NCI-H2227 (cell line): ENCODE measurements at regions not wholly inside any gene's neighbourhood (a gene's known extent, or its start where the extent isn't known, plus 50 kb on each side); places are given as distances from the start of the nearest gene placed in this dataset.

Experiments
- DNase-seq: peaks from one replicate; lab custom pipeline; 2025; ENCODE audit not compliant: unreplicated experiment; lab: John Stamatoyannopoulos, UW

GRCh38 chr6:153272201-153272980, 141.3 kb upstream of the RGS17 start:
- DNase-seq: no peak

GRCh38 chr6:153263489-153263888, 132.4 kb upstream of the RGS17 start:
- DNase-seq: no peak

- DNase-seq: no peak
Observed at GRCh38 chr6:153251326-153251725, 120.2 kb upstream of the RGS17 start.

- no peak for DNase-seq
Observed at GRCh38 chr6:153237670-153238069, 106.6 kb upstream of the RGS17 start.

GRCh38 chr6:153231048-153231646, 100.1 kb upstream of the RGS17 start:
- peak; percentile 0 for DNase-seq

- DNase-seq: no peak
Observed at GRCh38 chr6:153218184-153218792, 87.2 kb upstream of the RGS17 start.

GRCh38 chr6:153216789-153217188, 85.7 kb upstream of the RGS17 start:
- DNase-seq: no peak

GRCh38 chr6:153215242-153215641, 84.2 kb upstream of the RGS17 start:
- DNase-seq: no peak

- no peak for DNase-seq
Observed at GRCh38 chr6:153214436-153214835, 83.4 kb upstream of the RGS17 start.

- DNase-seq: no peak
Observed at GRCh38 chr6:153210083-153210482, 79.0 kb upstream of the RGS17 start.

- DNase-seq: peak; percentile 4
Observed at GRCh38 chr6:153208706-153209105, 77.6 kb upstream of the RGS17 start.

GRCh38 chr6:153207617-153208016, 76.5 kb upstream of the RGS17 start:
- no peak for DNase-seq

GRCh38 chr6:153207006-153207405, 75.9 kb upstream of the RGS17 start:
- no peak for DNase-seq

- no peak for DNase-seq
Observed at GRCh38 chr6:153192943-153193885, 62.1 kb upstream of the RGS17 start.

- no peak for DNase-seq
Observed at GRCh38 chr6:153183925-153184324, 52.8 kb upstream of the RGS17 start.
